HepG2 (cell line): ENCODE measurements at regions not wholly inside any gene's neighbourhood (a gene's known extent, or its start where the extent isn't known, plus 50 kb on each side); places are given as distances from the start of the nearest gene placed in this dataset.

Experiments used
- ATAC-seq: fragments of 200-7000 bp; cut with Tn5 transposase; 3 replicates; pipeline ENCODE4 v1.9.1; 2020; ENCODE audit warnings: mild to moderate bottlenecking, moderate library complexity
- BruUV-seq: library from RNA; stranded (reverse); fragments of 400-500 nt; replicated peaks from 2 replicates; lab custom pipeline; 2021; lab: Mats Ljungman, UMichigan
- CTCF ChIA-PET: fragments of 300-600 bp; formaldehyde crosslinking; extraction: SDS; loops from one replicate; lab custom pipeline; 2021; ENCODE audit warnings: low total read pairs, inconsistent platforms, low intra/inter-chr PET ratio; lab: Yijun Ruan, JAX
- POLR2A ChIA-PET: fragments of 350-600 bp; sonication (Branson Sonifier 250); formaldehyde crosslinking; loops from one replicate; lab custom pipeline; 2020; ENCODE audit warnings: antibody characterized with exemption, inconsistent platforms; lab: Yijun Ruan, JAX
- DNase-seq: peaks from one replicate; pipeline ENCODE4 v3.0.0-alpha.2; 2015; ENCODE audit warnings: low spot score
- FAIRE-seq: peaks from 3 replicates; lab custom pipeline; 2011; peaks lifted over from hg19 to GRCh38; lab: Jason Lieb, UNC
- H2AFZ ChIP-seq: one replicate; pipeline ENCODE4 v1.6.1; 2011; ENCODE audit warnings: low read length, inconsistent platforms
- H3K27ac ChIP-seq: fragments of 300-600 bp; 3 replicates; pipeline ENCODE4 v1.8.0; 2011; ENCODE audit warnings: mixed run types, mild to moderate bottlenecking, mixed read lengths, low read length, inconsistent platforms; ENCODE audit not compliant: insufficient read depth; ENCODE audit errors: extremely low read length
- H3K27me3 ChIP-seq, 2 experiments: fragments of 200-600 bp in 1 of 2; 2 replicates in 1 of 2; 3 replicates in 1 of 2; pipeline versions ENCODE4 v1.6.0 to v1.8.0; 2011; ENCODE audit warnings: low read length in 2 of 2, mild to moderate bottlenecking in 2 of 2, moderate library complexity in 2 of 2, inconsistent platforms in 1 of 2; ENCODE audit not compliant: insufficient read depth in 2 of 2, control insufficient read depth in 1 of 2
- H3K36me3 ChIP-seq, 2 experiments: fragments of 200-600 bp in 1 of 2; replicated peaks in 1 of 2; 2 replicates in 1 of 2; 3 replicates in 1 of 2; pipeline versions ENCODE4 v1.5.1 to v1.8.0; 2011; ENCODE audit warnings: low read length in 2 of 2, inconsistent platforms in 1 of 2; ENCODE audit not compliant: insufficient read depth in 2 of 2, control insufficient read depth in 1 of 2
- H3K4me1 ChIP-seq: 2 replicates; pipeline ENCODE4 v1.5.1; 2012; ENCODE audit warnings: low read length, inconsistent platforms; ENCODE audit not compliant: insufficient read depth
- H3K4me2 ChIP-seq: 2 replicates; pipeline ENCODE4 v1.6.0; 2011; ENCODE audit warnings: low read depth, low read length, inconsistent platforms
- H3K4me3 ChIP-seq, 3 experiments: fragments of 200-600 bp in 1 of 3; sonication (generic), shearing (Covaris generic) in 1 of 3; replicated peaks in 1 of 3; 2 replicates each; pipeline ENCODE4 v1.5.1; 2011 to 2016; ENCODE audit warnings: low read length in 3 of 3, inconsistent platforms in 2 of 3, low read depth in 2 of 3, mild to moderate bottlenecking in 2 of 3, control low read depth in 1 of 3, mixed read lengths in 1 of 3; ENCODE audit not compliant: insufficient read depth in 1 of 3
- H3K79me2 ChIP-seq: one replicate; pipeline ENCODE4 v1.6.1; 2011; ENCODE audit warnings: low read length, inconsistent platforms; ENCODE audit not compliant: insufficient read depth
- H3K9ac ChIP-seq: 2 replicates; pipeline ENCODE4 v1.6.0; 2011; ENCODE audit warnings: mild to moderate bottlenecking, low read depth, low read length, inconsistent platforms; ENCODE audit not compliant: insufficient read depth
- H3K9me3 ChIP-seq: 2 replicates; pipeline ENCODE4 v1.5.1; 2012; ENCODE audit warnings: mild to moderate bottlenecking, low read length
- H4K20me1 ChIP-seq: 2 replicates; pipeline ENCODE4 v1.6.0; 2011; ENCODE audit warnings: inconsistent platforms, mild to moderate bottlenecking, low read length, moderate library complexity; ENCODE audit not compliant: insufficient read depth
- BCL6 ChIP-seq: IDR thresholded peaks from 2 replicates; pipeline ENCODE4 v1.6.1; 2016; ENCODE audit warnings: missing genetic modification reagents, missing compliant biosample characterization
- CBX5 ChIP-seq: sonication (generic); formaldehyde crosslinking; IDR thresholded peaks from 2 replicates; pipeline ENCODE4 v1.4.0; 2020; ENCODE audit warnings: missing genetic modification reagents, borderline replicate concordance
- CERS6 ChIP-seq: sonication (generic); formaldehyde crosslinking; IDR thresholded peaks from 2 replicates; pipeline ENCODE4 v1.5.0; 2020; ENCODE audit warnings: missing genetic modification reagents
- FOXK2 ChIP-seq: fragments of 450-650 bp; IDR thresholded peaks from 2 replicates; pipeline ENCODE4 v1.6.1; 2016
- IRF2 ChIP-seq: IDR thresholded peaks from 2 replicates; pipeline ENCODE4 v1.6.1; 2018; ENCODE audit warnings: missing genetic modification reagents, missing compliant biosample characterization
- KDM1A ChIP-seq: IDR thresholded peaks from 2 replicates; pipeline ENCODE4 v1.6.1; 2016; ENCODE audit warnings: missing compliant biosample characterization
- KLF6 ChIP-seq: IDR thresholded peaks from 2 replicates; pipeline ENCODE4 v1.8.0; 2016; ENCODE audit warnings: missing biosample characterization, missing genetic modification reagents
- RBAK ChIP-seq: sonication (generic); formaldehyde crosslinking; IDR thresholded peaks from 2 replicates; pipeline ENCODE4 v1.5.1; 2020; ENCODE audit warnings: mild to moderate bottlenecking, missing genetic modification reagents
- SCMH1 ChIP-seq: sonication (generic); formaldehyde crosslinking; IDR thresholded peaks from 2 replicates; pipeline ENCODE4 v1.9.0; 2021; ENCODE audit warnings: missing genetic modification reagents, mild to moderate bottlenecking, borderline replicate concordance
- SIN3B ChIP-seq: fragments of 150-350 bp; IDR thresholded peaks from 2 replicates; pipeline ENCODE4 v1.6.1; 2014; ENCODE audit warnings: low read length
- SP4 ChIP-seq: sonication (generic); formaldehyde crosslinking; IDR thresholded peaks from 2 replicates; pipeline ENCODE4 v1.8.1; 2023; ENCODE audit warnings: mild to moderate bottlenecking, missing genetic modification reagents
- XBP1 ChIP-seq: sonication (generic); formaldehyde crosslinking; IDR thresholded peaks from 2 replicates; pipeline ENCODE4 v1.5.0; 2020; ENCODE audit warnings: missing genetic modification reagents
- XRCC5 ChIP-seq: fragments of 200-400 bp; formaldehyde crosslinking; optimal IDR thresholded peaks from 2 replicates; pipeline ENCODE3; 2017; ENCODE audit warnings: mild to moderate bottlenecking, low read length
- ZBTB3 ChIP-seq: sonication (generic); formaldehyde crosslinking; IDR thresholded peaks from 2 replicates; pipeline ENCODE4 v1.4.0; 2020; ENCODE audit warnings: low read depth, mild to moderate bottlenecking, moderate library complexity, missing genetic modification reagents, borderline replicate concordance
- ZFX ChIP-seq: sonication (generic); formaldehyde crosslinking; IDR thresholded peaks from 2 replicates; pipeline ENCODE4 v1.4.0; 2020; ENCODE audit warnings: mild to moderate bottlenecking, low read depth, missing genetic modification reagents, moderate library complexity
- ZNF644 ChIP-seq: IDR thresholded peaks from 2 replicates; pipeline ENCODE4 v1.6.1; 2016; ENCODE audit warnings: low read depth
- ZNF775 ChIP-seq: sonication (generic); formaldehyde crosslinking; IDR thresholded peaks from 2 replicates; pipeline ENCODE4 v1.4.0; 2020; ENCODE audit warnings: missing genetic modification reagents, mild to moderate bottlenecking, moderate library complexity, borderline replicate concordance
- WGBS: methylation state at CpG from one replicate; pipeline ENCODE4 v1.1.6; 2017; ENCODE audit warnings: low lambda C conversion rate; 5-methylcytosine and 5-hydroxymethylcytosine counted together
- in situ Hi-C: cut with HindIII; loops from 2 replicates; pipeline ENCODE4 v1.10.0; 2017; ENCODE audit warnings: low pct_unique_long_range_greater_than_20kb; ENCODE audit not compliant: extremely low pct_ligation_motif_present
- intact Hi-C: fragments of 100-400 bp; cut with micrococcal nuclease; formaldehyde crosslinking; loops from one replicate; pipeline ENCODE4 v1.10.0; 2022; ENCODE audit not compliant: unreplicated experiment
- TF ChIP-seq, protein P1 (sequence below): sonication (generic); formaldehyde crosslinking; conservative IDR thresholded peaks from 2 replicates; pipeline ENCODE4 v1.8.0; 2022; ENCODE audit warnings: low read depth, missing genetic modification reagents
- TF ChIP-seq, protein P2 (sequence below): sonication (generic); formaldehyde crosslinking; IDR thresholded peaks from 2 replicates; pipeline ENCODE4 v1.8.1; 2022; ENCODE audit warnings: low read depth, mild to moderate bottlenecking, missing genetic modification reagents

DNA sequence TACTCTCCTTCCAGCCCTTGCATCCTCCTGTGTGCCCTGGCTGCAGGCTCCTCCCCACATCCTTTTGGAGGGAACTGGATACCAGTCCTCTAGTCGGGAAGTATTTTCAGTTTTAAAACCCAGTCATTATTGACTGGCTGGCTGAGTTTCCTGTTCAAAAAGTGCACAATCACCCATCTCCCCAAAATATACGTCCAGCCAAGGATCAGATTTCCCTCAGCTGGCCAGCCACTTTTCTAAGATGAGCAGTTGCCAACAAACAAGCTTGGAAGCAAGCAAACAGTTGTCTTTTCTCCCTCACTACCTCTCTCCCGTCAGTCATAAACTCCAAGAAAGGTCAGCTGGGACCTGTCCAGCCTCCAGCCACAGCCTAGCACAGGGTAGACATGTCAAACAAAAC lies 147.7 kb upstream of the GALNT15 start:
- Histone ChIP-seq H3K27me3 (peaks cover 0 to 3% of the 10 kb centered on the region in 2 experiments; a peak in 1 of 5 replicates), H3K9me3 (no peaks in the 10 kb centered on the region), H3K79me2 (no peaks in the 10 kb centered on the region), H3K36me3 (no peaks in the 10 kb centered on the region), H3K4me1 (no peaks in the 10 kb centered on the region), H3K9ac (no peak overlapping the region), H3K4me2 (no peak overlapping the region), H2AFZ (no peak overlapping the region), H4K20me1 (no peaks in the 10 kb centered on the region), H3K27ac (no peak overlapping the region), H3K4me3 (no peak overlapping the region)
- in situ Hi-C loops, result loop anchor here (25.0 kb wide), 1 partner anchor 511 kb away; no protein-coding TSS in a partner anchor
- CTCF ChIA-PET, result no interaction called here
- no TSS peak for BruUV-seq
- DNase-seq (no peak), FAIRE-seq (no peak), ATAC-seq (no peak)
- intact Hi-C loops, result no loop called here
- TF ChIP-seq KDM1A (CRISPR knock-in tag) (no peak), ZNF644 (CRISPR knock-in tag) (no peak), XRCC5 (no peak), SIN3B (no peak), CBX5 (CRISPR knock-in tag) (no peak), ZBTB3 (CRISPR knock-in tag) (no peak), FOXK2 (no peak), ZFX (no peak), SCMH1 (no peak), SP4 (CRISPR knock-in tag) (no peak), XBP1 (no peak), IRF2 (no peak), RBAK (no peak), ZNF775 (CRISPR knock-in tag) (no peak), BCL6 (CRISPR knock-in tag) (no peak), KLF6 (no peak), CERS6 (CRISPR knock-in tag) (no peak)
- TF ChIP-seq, protein P1, sequence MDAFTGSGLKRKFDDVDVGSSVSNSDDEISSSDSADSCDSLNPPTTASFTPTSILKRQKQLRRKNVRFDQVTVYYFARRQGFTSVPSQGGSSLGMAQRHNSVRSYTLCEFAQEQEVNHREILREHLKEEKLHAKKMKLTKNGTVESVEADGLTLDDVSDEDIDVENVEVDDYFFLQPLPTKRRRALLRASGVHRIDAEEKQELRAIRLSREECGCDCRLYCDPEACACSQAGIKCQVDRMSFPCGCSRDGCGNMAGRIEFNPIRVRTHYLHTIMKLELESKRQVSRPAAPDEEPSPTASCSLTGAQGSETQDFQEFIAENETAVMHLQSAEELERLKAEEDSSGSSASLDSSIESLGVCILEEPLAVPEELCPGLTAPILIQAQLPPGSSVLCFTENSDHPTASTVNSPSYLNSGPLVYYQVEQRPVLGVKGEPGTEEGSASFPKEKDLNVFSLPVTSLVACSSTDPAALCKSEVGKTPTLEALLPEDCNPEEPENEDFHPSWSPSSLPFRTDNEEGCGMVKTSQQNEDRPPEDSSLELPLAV (CRISPR knock-in tag), result no peak
- TF ChIP-seq, protein P2, sequence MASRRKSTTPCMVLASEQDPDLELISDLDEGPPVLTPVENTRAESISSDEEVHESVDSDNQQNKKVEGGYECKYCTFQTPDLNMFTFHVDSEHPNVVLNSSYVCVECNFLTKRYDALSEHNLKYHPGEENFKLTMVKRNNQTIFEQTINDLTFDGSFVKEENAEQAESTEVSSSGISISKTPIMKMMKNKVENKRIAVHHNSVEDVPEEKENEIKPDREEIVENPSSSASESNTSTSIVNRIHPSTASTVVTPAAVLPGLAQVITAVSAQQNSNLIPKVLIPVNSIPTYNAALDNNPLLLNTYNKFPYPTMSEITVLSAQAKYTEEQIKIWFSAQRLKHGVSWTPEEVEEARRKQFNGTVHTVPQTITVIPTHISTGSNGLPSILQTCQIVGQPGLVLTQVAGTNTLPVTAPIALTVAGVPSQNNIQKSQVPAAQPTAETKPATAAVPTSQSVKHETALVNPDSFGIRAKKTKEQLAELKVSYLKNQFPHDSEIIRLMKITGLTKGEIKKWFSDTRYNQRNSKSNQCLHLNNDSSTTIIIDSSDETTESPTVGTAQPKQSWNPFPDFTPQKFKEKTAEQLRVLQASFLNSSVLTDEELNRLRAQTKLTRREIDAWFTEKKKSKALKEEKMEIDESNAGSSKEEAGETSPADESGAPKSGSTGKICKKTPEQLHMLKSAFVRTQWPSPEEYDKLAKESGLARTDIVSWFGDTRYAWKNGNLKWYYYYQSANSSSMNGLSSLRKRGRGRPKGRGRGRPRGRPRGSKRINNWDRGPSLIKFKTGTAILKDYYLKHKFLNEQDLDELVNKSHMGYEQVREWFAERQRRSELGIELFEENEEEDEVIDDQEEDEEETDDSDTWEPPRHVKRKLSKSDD, result no peak
- POLR2A ChIA-PET, result no interaction called here
- 2% methylated on average over 3 of the region's 3 CpGs for WGBS
